Erythroblast (primary cell): ENCODE measurements at regions not wholly inside any gene's neighbourhood (a gene's known extent, or its start where the extent isn't known, plus 50 kb on each side); places are given as distances from the start of the nearest gene placed in this dataset.

ENCODE experiments used
- GATA1 ChIP-seq: IDR thresholded peaks from 2 replicates; pipeline ENCODE4 v1.6.1; 2011; ENCODE audit warnings: low read depth, mild to moderate bottlenecking, control low read depth, low read length, moderate library complexity
- POLR2A ChIP-seq: IDR thresholded peaks from 2 replicates; pipeline ENCODE4 v1.6.1; 2011; ENCODE audit warnings: mild to moderate bottlenecking, low read length

GRCh38 chrX:137118536-137118935 lies 84.7 kb upstream of the GPR101 start:
- TF ChIP-seq POLR2A (no peak), GATA1 (no peak)
